OCI-LY7 (cell line): ENCODE measurements at regions not wholly inside any gene's neighbourhood (a gene's known extent, or its start where the extent isn't known, plus 50 kb on each side); places are given as distances from the start of the nearest gene placed in this dataset.

Experiments used
- BruUV-seq: library from RNA; stranded (reverse); fragments of 400-500 nt; replicated peaks from 2 replicates; lab custom pipeline; 2021; lab: Mats Ljungman, UMichigan
- CTCF ChIA-PET: fragments of 300-600 bp; sonication (Branson Sonifier 250); formaldehyde crosslinking; loops from one replicate; lab custom pipeline; 2022; ENCODE audit warnings: antibody characterized with exemption; ENCODE audit not compliant: unreplicated experiment; lab: Charles Lee
- POLR2A ChIA-PET: fragments of 300-600 bp; sonication (Branson Sonifier 250); formaldehyde crosslinking; loops from one replicate; lab custom pipeline; 2022; ENCODE audit warnings: antibody characterized with exemption; lab: Charles Lee
- DNase-seq: peaks from one replicate; pipeline ENCODE4 v3.0.0-alpha.2; 2015; ENCODE audit warnings: low spot score
- H2AFZ ChIP-seq: fragments of 200-600 bp; sonication (generic), shearing (Covaris generic); 2 replicates; pipeline ENCODE4 v1.6.1; 2014; ENCODE audit warnings: mild to moderate bottlenecking, antibody characterized with exemption, low read length, moderate library complexity
- H3K27ac ChIP-seq: fragments of 200-600 bp; sonication (generic); 2 replicates; pipeline ENCODE4 v1.5.1; 2014; ENCODE audit warnings: mixed run types, low read depth, mild to moderate bottlenecking, moderate library complexity, low read length, inconsistent platforms; ENCODE audit not compliant: poor library complexity, severe bottlenecking
- H3K36me3 ChIP-seq: fragments of 200-600 bp; sonication (generic); 2 replicates; pipeline ENCODE4 v1.6.1; 2014; ENCODE audit warnings: mild to moderate bottlenecking, antibody characterized with exemption, low read length, moderate library complexity, mixed read lengths; ENCODE audit not compliant: insufficient read depth
- H3K4me1 ChIP-seq: fragments of 200-600 bp; sonication (generic); 2 replicates; pipeline ENCODE4 v1.5.1; 2014; ENCODE audit warnings: mild to moderate bottlenecking, low read length; ENCODE audit not compliant: insufficient read depth, poor library complexity, severe bottlenecking
- H3K4me2 ChIP-seq: fragments of 200-600 bp; sonication (generic); 2 replicates; pipeline ENCODE4 v1.6.1; 2014; ENCODE audit warnings: mild to moderate bottlenecking, low read length
- H3K4me3 ChIP-seq: fragments of 200-600 bp; sonication (generic); 2 replicates; pipeline ENCODE4 v1.5.1; 2014; ENCODE audit warnings: mild to moderate bottlenecking, low read depth, low read length; ENCODE audit not compliant: poor library complexity, severe bottlenecking
- H3K79me2 ChIP-seq: fragments of 200-600 bp; sonication (generic); 2 replicates; pipeline ENCODE4 v1.6.1; 2016; ENCODE audit warnings: low read depth, mild to moderate bottlenecking, low read length, moderate library complexity, mixed read lengths; ENCODE audit not compliant: insufficient read depth
- H3K9me2 ChIP-seq: fragments of 200-600 bp; sonication (generic); 2 replicates; pipeline ENCODE4 v1.6.1; 2016; ENCODE audit warnings: mild to moderate bottlenecking, low read length, mixed read lengths; ENCODE audit not compliant: insufficient read depth
- H3K9me3 ChIP-seq: fragments of 200-600 bp; sonication (generic); 2 replicates; pipeline ENCODE4 v1.6.1; 2014; ENCODE audit warnings: mild to moderate bottlenecking, mixed run types, low read length, mixed read lengths
- H4K20me1 ChIP-seq: fragments of 200-600 bp; sonication (generic); 2 replicates; pipeline ENCODE4 v1.6.1; 2014; ENCODE audit warnings: mild to moderate bottlenecking, antibody characterized with exemption, low read length, moderate library complexity, mixed read lengths; ENCODE audit not compliant: insufficient read depth
- EZH2phosphoT487 ChIP-seq: fragments of 200-600 bp; sonication (generic); IDR thresholded peaks from 2 replicates; pipeline ENCODE4 v1.6.1; 2018; ENCODE audit warnings: low read depth, borderline replicate concordance, mild to moderate bottlenecking, mixed run types, antibody characterized with exemption, low read length, moderate library complexity, mixed read lengths
- intact Hi-C: fragments of 100-400 bp; cut with micrococcal nuclease; formaldehyde crosslinking; loops from one replicate; pipeline ENCODE4 v1.10.0; 2022; ENCODE audit not compliant: unreplicated experiment
- TF ChIP-seq, protein P1 (sequence below): fragments of 200-600 bp; sonication (generic); conservative IDR thresholded peaks from 2 replicates; pipeline ENCODE4 v1.5.1; 2014; ENCODE audit warnings: mild to moderate bottlenecking, antibody characterized with exemption, low read length, moderate library complexity, mixed read lengths

- no peaks in the 10 kb centered on the region for H3K9me3 ChIP-seq
- intact Hi-C loops = no loop called here
- H3K4me2 ChIP-seq = no peak overlapping the region
- no TSS peak for BruUV-seq
- no peaks in the 10 kb centered on the region for H3K36me3 ChIP-seq
- no peaks in the 10 kb centered on the region for H3K9me2 ChIP-seq
- no peak overlapping the region for H3K27ac ChIP-seq
- POLR2A ChIA-PET = no interaction called here
- H2AFZ ChIP-seq = no peak overlapping the region
- DNase-seq = no peak
- no peaks in the 10 kb centered on the region for H4K20me1 ChIP-seq
- CTCF ChIA-PET = interaction anchor here (1.0 kb wide), 1 partner anchor 9 kb away, joined by 3 read pairs; no protein-coding TSS in a partner anchor
- no peaks in the 10 kb centered on the region for H3K79me2 ChIP-seq
- TF ChIP-seq EZH2phosphoT487 = no peak
- TF ChIP-seq, protein P1, sequence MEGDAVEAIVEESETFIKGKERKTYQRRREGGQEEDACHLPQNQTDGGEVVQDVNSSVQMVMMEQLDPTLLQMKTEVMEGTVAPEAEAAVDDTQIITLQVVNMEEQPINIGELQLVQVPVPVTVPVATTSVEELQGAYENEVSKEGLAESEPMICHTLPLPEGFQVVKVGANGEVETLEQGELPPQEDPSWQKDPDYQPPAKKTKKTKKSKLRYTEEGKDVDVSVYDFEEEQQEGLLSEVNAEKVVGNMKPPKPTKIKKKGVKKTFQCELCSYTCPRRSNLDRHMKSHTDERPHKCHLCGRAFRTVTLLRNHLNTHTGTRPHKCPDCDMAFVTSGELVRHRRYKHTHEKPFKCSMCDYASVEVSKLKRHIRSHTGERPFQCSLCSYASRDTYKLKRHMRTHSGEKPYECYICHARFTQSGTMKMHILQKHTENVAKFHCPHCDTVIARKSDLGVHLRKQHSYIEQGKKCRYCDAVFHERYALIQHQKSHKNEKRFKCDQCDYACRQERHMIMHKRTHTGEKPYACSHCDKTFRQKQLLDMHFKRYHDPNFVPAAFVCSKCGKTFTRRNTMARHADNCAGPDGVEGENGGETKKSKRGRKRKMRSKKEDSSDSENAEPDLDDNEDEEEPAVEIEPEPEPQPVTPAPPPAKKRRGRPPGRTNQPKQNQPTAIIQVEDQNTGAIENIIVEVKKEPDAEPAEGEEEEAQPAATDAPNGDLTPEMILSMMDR = no peak
- no peaks in the 10 kb centered on the region for H3K4me1 ChIP-seq
- no peak overlapping the region for H3K4me3 ChIP-seq
Measured at GRCh38 chrX:63919081-63919480, 134.1 kb upstream of the ARHGEF9 start.

DNA sequence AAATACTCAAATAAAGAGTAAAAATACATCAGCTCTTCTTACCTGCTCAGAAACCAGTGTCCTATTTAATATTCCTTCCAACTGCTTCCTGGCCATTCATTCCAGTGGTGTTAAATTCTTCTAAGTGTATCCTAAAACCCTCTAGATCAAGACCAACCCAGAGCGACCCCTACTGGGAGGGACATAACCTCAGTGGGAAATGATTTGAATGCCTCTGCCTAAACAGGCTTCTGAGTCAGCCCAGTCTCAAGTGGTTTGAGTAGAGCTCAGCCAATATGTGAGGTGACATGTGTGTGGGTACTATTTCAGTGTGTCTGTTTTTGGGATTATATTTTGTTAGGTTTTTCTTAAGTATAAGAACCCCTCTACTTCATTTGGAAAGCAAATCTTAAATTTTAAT is 133.6 kb upstream of the ARHGEF9 start:
- intact Hi-C loops = no loop called here
- Histone ChIP-seq H3K4me2 (no peak overlapping the region), H3K79me2 (no peaks in the 10 kb centered on the region), H3K4me3 (no peak overlapping the region), H3K36me3 (no peaks in the 10 kb centered on the region), H3K9me3 (no peaks in the 10 kb centered on the region), H3K27ac (no peak overlapping the region), H3K9me2 (no peaks in the 10 kb centered on the region), H3K4me1 (no peaks in the 10 kb centered on the region), H2AFZ (no peak overlapping the region), H4K20me1 (no peaks in the 10 kb centered on the region)
- BruUV-seq = no TSS peak
- TF ChIP-seq, protein P1 = 0 out of 2 replicates have a peak, but pooled peaks have one; percentile 20
- no peak for TF ChIP-seq EZH2phosphoT487
- ChIA-PET CTCF (interaction anchor here (1.0 kb wide), 1 partner anchor 9 kb away, joined by 3 read pairs; no protein-coding TSS in a partner anchor), POLR2A (no interaction called here)
- DNase-seq = peak; percentile 0

DNA sequence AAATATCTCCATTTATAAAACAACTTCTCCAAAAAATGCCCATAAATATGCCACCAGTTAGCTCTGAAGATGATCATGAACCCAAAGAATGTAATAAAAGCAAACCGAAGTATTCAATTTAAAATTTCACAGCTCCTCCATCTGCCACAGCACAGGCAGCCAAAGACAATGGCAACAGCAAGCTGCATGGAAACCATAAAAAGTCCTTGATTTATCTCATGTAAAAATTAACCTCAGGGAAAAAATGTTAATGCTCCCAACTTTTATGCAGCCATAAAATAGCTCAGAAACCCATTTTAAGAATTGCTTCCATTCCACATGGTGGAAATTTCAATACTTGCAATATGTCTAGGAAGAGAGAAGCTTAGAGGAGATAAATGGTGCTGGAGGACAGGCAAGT is 132.3 kb upstream of the ARHGEF9 start:
- ChIA-PET CTCF (no interaction called here), POLR2A (no interaction called here)
- no TSS peak for BruUV-seq
- no peaks in the 10 kb centered on the region for H3K9me3 ChIP-seq
- H3K4me3 ChIP-seq = no peak overlapping the region
- no peak overlapping the region for H3K4me2 ChIP-seq
- intact Hi-C loops = no loop called here
- H3K27ac ChIP-seq = no peak overlapping the region
- no peaks in the 10 kb centered on the region for H3K36me3 ChIP-seq
- H3K79me2 ChIP-seq = no peaks in the 10 kb centered on the region
- H4K20me1 ChIP-seq = no peaks in the 10 kb centered on the region
- TF ChIP-seq EZH2phosphoT487 = no peak
- TF ChIP-seq, protein P1 = no peak
- H2AFZ ChIP-seq = no peak overlapping the region
- H3K9me2 ChIP-seq = no peaks in the 10 kb centered on the region
- DNase-seq = no peak
- H3K4me1 ChIP-seq = no peaks in the 10 kb centered on the region
